ENCODE measurements at regions not wholly inside any gene's neighbourhood (a gene's known extent, or its start where the extent isn't known, plus 50 kb on each side); places are given as distances from the start of the nearest gene placed in this dataset.

DNA sequence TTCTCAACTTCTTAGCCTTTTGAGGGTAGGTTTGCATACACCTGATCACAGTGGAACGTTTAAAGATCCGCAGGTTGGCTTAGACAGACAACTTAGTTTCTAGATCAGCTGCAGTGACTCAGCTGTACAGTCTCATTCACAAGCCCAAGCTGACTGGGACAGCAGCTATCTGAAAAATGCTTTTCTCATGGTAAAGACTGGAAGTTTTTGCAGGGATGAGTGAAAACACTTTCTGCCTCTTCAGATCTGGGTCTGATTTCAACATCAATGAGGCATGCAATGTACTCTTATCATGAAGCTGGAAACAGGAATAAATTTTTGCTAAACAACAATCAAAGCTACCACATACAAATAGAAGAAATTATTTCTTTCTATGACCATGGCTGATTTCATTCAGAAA, 61.1 kb upstream of the PTBP2 start:
- no peak for DNase-seq

Data from GF-D8 (cell line).